WTC11 (cell line): ENCODE measurements at regions not wholly inside any gene's neighbourhood (a gene's known extent, or its start where the extent isn't known, plus 50 kb on each side); places are given as distances from the start of the nearest gene placed in this dataset.

ENCODE experiments used
- ATAC-seq: fragments of 200-7000 bp; cut with Tn5 transposase; 2 replicates; pipeline ENCODE4 v1.10.0; 2021; ENCODE audit warnings: mild to moderate bottlenecking, moderate library complexity
- CTCF ChIA-PET: fragments of 300-600 bp; sonication (Branson Sonifier 250); formaldehyde crosslinking; loops from one replicate; lab custom pipeline; 2021; ENCODE audit warnings: antibody characterized with exemption; lab: Charles Lee
- POLR2A ChIA-PET: fragments of 350-600 bp; sonication (Branson Sonifier 250); formaldehyde crosslinking; loops from one replicate; lab custom pipeline; 2021; ENCODE audit warnings: antibody characterized with exemption; lab: Charles Lee
- DNase-seq: peaks from one replicate; pipeline ENCODE4 v3.0.0; 2021; ENCODE audit warnings: low spot score
- H3K27ac Mint-ChIP-seq: 2 replicates; pipeline ENCODE4 v1.8.0; 2021; ENCODE audit warnings: mixed read lengths
- H3K27me3 Mint-ChIP-seq: 2 replicates; pipeline ENCODE4 v1.8.0; 2021; ENCODE audit warnings: low read depth, mild to moderate bottlenecking, moderate library complexity, mixed read lengths
- H3K36me3 Mint-ChIP-seq: 2 replicates; pipeline ENCODE4 v1.8.0; 2021; ENCODE audit warnings: mixed read lengths
- H3K4me1 Mint-ChIP-seq: 2 replicates; pipeline ENCODE4 v1.8.0; 2022; ENCODE audit warnings: mixed read lengths
- H3K4me3 Mint-ChIP-seq: 2 replicates; pipeline ENCODE4 v1.8.0; 2021; ENCODE audit warnings: mild to moderate bottlenecking, moderate library complexity, mixed read lengths
- H3K9me3 Mint-ChIP-seq: 2 replicates; pipeline ENCODE4 v1.8.0; 2021; ENCODE audit warnings: mixed read lengths
- ATF2 ChIP-seq: sonication (generic); formaldehyde crosslinking; IDR thresholded peaks from 2 replicates; pipeline ENCODE4 v1.8.1; 2022; ENCODE audit warnings: low read depth, missing genetic modification reagents, borderline replicate concordance
- CBFB ChIP-seq: sonication (generic); formaldehyde crosslinking; IDR thresholded peaks from 2 replicates; pipeline ENCODE4 v1.8.1; 2022; ENCODE audit warnings: mild to moderate bottlenecking, low read depth, missing genetic modification reagents
- GRHL2 ChIP-seq: fragments of 250-450 bp; sonication (Bioruptor Pico); IDR thresholded peaks from 2 replicates; pipeline ENCODE4 v1.8.0; 2022; ENCODE audit warnings: mild to moderate bottlenecking, moderate library complexity; ENCODE audit not compliant: insufficient replicate concordance, severe bottlenecking
- IRF1 ChIP-seq: sonication (generic); formaldehyde crosslinking; IDR thresholded peaks from 2 replicates; pipeline ENCODE4 v1.8.0; 2023; ENCODE audit warnings: missing genetic modification reagents
- IRF2 ChIP-seq: sonication (generic); formaldehyde crosslinking; IDR thresholded peaks from 2 replicates; pipeline ENCODE4 v1.8.0; 2022; ENCODE audit warnings: low read depth, missing genetic modification reagents, borderline replicate concordance
- JAZF1 ChIP-seq: fragments of 250-450 bp; sonication (Bioruptor Pico); IDR thresholded peaks from 2 replicates; pipeline ENCODE4 v1.9.0; 2021; ENCODE audit warnings: moderate library complexity, mild to moderate bottlenecking, inconsistent platforms
- KAT7 ChIP-seq: sonication (generic); formaldehyde crosslinking; IDR thresholded peaks from 2 replicates; pipeline ENCODE4 v1.8.1; 2023; ENCODE audit warnings: missing genetic modification reagents, mild to moderate bottlenecking, borderline replicate concordance
- MAX ChIP-seq: sonication (generic); formaldehyde crosslinking; IDR thresholded peaks from 2 replicates; pipeline ENCODE4 v1.8.0; 2022; ENCODE audit warnings: mild to moderate bottlenecking, missing genetic modification reagents
- MLX ChIP-seq: sonication (generic); formaldehyde crosslinking; IDR thresholded peaks from 2 replicates; pipeline ENCODE4 v1.8.1; 2023; ENCODE audit warnings: mild to moderate bottlenecking, missing genetic modification reagents, moderate library complexity
- NR1H2 ChIP-seq: sonication (generic); formaldehyde crosslinking; IDR thresholded peaks from 2 replicates; pipeline ENCODE4 v1.9.0; 2021; ENCODE audit warnings: mild to moderate bottlenecking, moderate library complexity, missing genetic modification reagents
- SMAD4 ChIP-seq: sonication (generic); formaldehyde crosslinking; IDR thresholded peaks from 2 replicates; pipeline ENCODE4 v1.8.0; 2022; ENCODE audit warnings: mild to moderate bottlenecking, missing genetic modification reagents
- SP1 ChIP-seq: sonication (generic); formaldehyde crosslinking; conservative IDR thresholded peaks from 2 replicates; pipeline ENCODE4 v1.8.1; 2022; ENCODE audit warnings: missing genetic modification reagents
- TCF7 ChIP-seq: sonication (generic); formaldehyde crosslinking; IDR thresholded peaks from 2 replicates; pipeline ENCODE4 v1.8.0; 2022; ENCODE audit warnings: mild to moderate bottlenecking, low read depth, missing genetic modification reagents, moderate library complexity
- TEAD4 ChIP-seq: sonication (generic); formaldehyde crosslinking; IDR thresholded peaks from 2 replicates; pipeline ENCODE4 v1.8.0; 2022; ENCODE audit warnings: mild to moderate bottlenecking, missing genetic modification reagents
- TP53 ChIP-seq: sonication (generic); formaldehyde crosslinking; IDR thresholded peaks from 2 replicates; pipeline ENCODE4 v1.8.1; 2023; ENCODE audit warnings: mild to moderate bottlenecking, missing genetic modification reagents
- ZBTB21 ChIP-seq: sonication (generic); formaldehyde crosslinking; IDR thresholded peaks from 2 replicates; pipeline ENCODE4 v1.8.1; 2023; ENCODE audit warnings: mild to moderate bottlenecking, missing genetic modification reagents, borderline replicate concordance
- ZMAT4 ChIP-seq: fragments of 250-450 bp; sonication (Bioruptor Pico); IDR thresholded peaks from 2 replicates; pipeline ENCODE4 v1.9.0; 2021; ENCODE audit warnings: mild to moderate bottlenecking
- ZNF121 ChIP-seq: sonication (generic); formaldehyde crosslinking; IDR thresholded peaks from 2 replicates; pipeline ENCODE4 v1.8.0; 2023; ENCODE audit warnings: missing genetic modification reagents
- ZNF263 ChIP-seq: sonication (generic); formaldehyde crosslinking; IDR thresholded peaks from 2 replicates; pipeline ENCODE4 v1.8.1; 2022; ENCODE audit warnings: low read depth, mild to moderate bottlenecking, moderate library complexity, missing genetic modification reagents
- ZNF317 ChIP-seq: sonication (generic); formaldehyde crosslinking; IDR thresholded peaks from 2 replicates; pipeline ENCODE4 v1.8.1; 2023; ENCODE audit warnings: low read depth, mild to moderate bottlenecking, moderate library complexity, missing genetic modification reagents, borderline replicate concordance
- ZNF416 ChIP-seq: fragments of 250-450 bp; sonication (Bioruptor Pico); IDR thresholded peaks from 2 replicates; pipeline ENCODE4 v1.9.0; 2021; ENCODE audit warnings: mild to moderate bottlenecking, inconsistent platforms
- ZNF423 ChIP-seq: fragments of 250-450 bp; sonication (Bioruptor Pico); IDR thresholded peaks from 2 replicates; pipeline ENCODE4 v2.1.2; 2022; ENCODE audit warnings: mild to moderate bottlenecking, moderate library complexity
- ZNF425 ChIP-seq: fragments of 250-450 bp; sonication (Bioruptor Pico); conservative IDR thresholded peaks from 2 replicates; pipeline ENCODE4 v1.9.0; 2021; ENCODE audit warnings: mild to moderate bottlenecking

- no peak for TF ChIP-seq MLX (CRISPR knock-in tag)
- TF ChIP-seq CBFB (CRISPR knock-in tag) = no peak
- no peak for TF ChIP-seq ZNF317 (CRISPR knock-in tag)
- no peak for TF ChIP-seq ZNF425 (CRISPR knock-in tag)
- TF ChIP-seq ZNF416 (CRISPR knock-in tag) = no peak
Measured at GRCh38 chr10:78838141-78838657, 230.6 kb upstream of the ZMIZ1 start (continued).

GRCh38 chr10:78843495-78843894 lies 225.3 kb upstream of the ZMIZ1 start:
- ChIA-PET POLR2A (no interaction called here), CTCF (no interaction called here)
- no peak for DNase-seq
- no peak overlapping the region for H3K27ac Mint-ChIP-seq
- H3K36me3 Mint-ChIP-seq = peaks cover 9% of the 10 kb centered on the region; the same call in 1 of the 2 replicates
- TF ChIP-seq ATF2 (CRISPR knock-in tag) = no peak
- TF ChIP-seq TCF7 = no peak
- TF ChIP-seq MAX (CRISPR knock-in tag) = no peak
- no peak for TF ChIP-seq ZNF416 (CRISPR knock-in tag)
- TF ChIP-seq KAT7 = no peak
- TF ChIP-seq TP53 (CRISPR knock-in tag) = no peak
- no peak for TF ChIP-seq GRHL2 (CRISPR knock-in tag)
- TF ChIP-seq TEAD4 (CRISPR knock-in tag) = no peak
- no peak for TF ChIP-seq ZNF121 (CRISPR knock-in tag)
- TF ChIP-seq IRF1 (CRISPR knock-in tag) = no peak
- TF ChIP-seq ZMAT4 (CRISPR knock-in tag) = no peak
- H3K27me3 Mint-ChIP-seq = peaks cover 12% of the 10 kb centered on the region; the same call in 1 of the 2 replicates
- H3K9me3 Mint-ChIP-seq = peaks cover 23% of the 10 kb centered on the region
- H3K4me3 Mint-ChIP-seq = no peak overlapping the region
- ATAC-seq = no peak
- no peaks in the 10 kb centered on the region for H3K4me1 Mint-ChIP-seq

- Mint-ChIP-seq H3K36me3 (peaks cover 9% of the 10 kb centered on the region; the same call in 1 of the 2 replicates), H3K9me3 (peaks cover 23% of the 10 kb centered on the region), H3K4me3 (no peak overlapping the region), H3K4me1 (no peaks in the 10 kb centered on the region), H3K27ac (no peak overlapping the region), H3K27me3 (peaks cover 12% of the 10 kb centered on the region; the same call in 1 of the 2 replicates)
- ChIA-PET CTCF (no interaction called here), POLR2A (no interaction called here)
- no peak for DNase-seq
- peak; percentile 55 for ATAC-seq
- TF ChIP-seq IRF1 (CRISPR knock-in tag) (no peak), IRF2 (CRISPR knock-in tag) (no peak), MLX (CRISPR knock-in tag) (no peak), ZNF263 (CRISPR knock-in tag) (no peak), ZNF121 (CRISPR knock-in tag) (no peak), SMAD4 (CRISPR knock-in tag) (no peak), ZBTB21 (no peak), NR1H2 (CRISPR knock-in tag) (no peak), JAZF1 (CRISPR knock-in tag) (no peak), ZNF423 (CRISPR knock-in tag) (no peak), SP1 (no peak)
Measured at GRCh38 chr10:78844960-78845607, 223.7 kb upstream of the ZMIZ1 start.
